Aorta (tissue), 5 donors: ENCODE measurements at regions not wholly inside any gene's neighbourhood (a gene's known extent, or its start where the extent isn't known, plus 50 kb on each side); places are given as distances from the start of the nearest gene placed in this dataset.

Experiments
- ATAC-seq: fragments of 200-7000 bp; cut with Tn5 transposase; one replicate; pipeline ENCODE4 v1.9.1; 2022; ENCODE audit warnings: moderate library complexity; ENCODE audit not compliant: low FRiP score
- DNase-seq, 2 donors: peaks; one replicate each; pipeline ENCODE4 v3.0.0-alpha.2; 2020
- H3K27ac ChIP-seq, 2 donors: one replicate each; pipeline ENCODE4 v1.5.1; 2013; ENCODE audit warnings: low read length in 2 of 2, mild to moderate bottlenecking in 2 of 2, moderate library complexity in 2 of 2, control low read depth in 1 of 2, inconsistent platforms in 1 of 2, low read depth in 1 of 2
- H3K27me3 ChIP-seq, 2 donors: one replicate each; pipeline ENCODE4 v1.6.1; 2013; ENCODE audit warnings: control low read depth in 1 of 2, low read length in 1 of 2, mild to moderate bottlenecking in 1 of 2, moderate library complexity in 1 of 2; ENCODE audit not compliant: insufficient read depth in 2 of 2, control insufficient read depth in 1 of 2
- H3K36me3 ChIP-seq, 2 donors: one replicate each; pipeline ENCODE4 v1.6.1; 2013; ENCODE audit warnings: control low read depth in 1 of 2, low read length in 1 of 2, mild to moderate bottlenecking in 1 of 2; ENCODE audit not compliant: insufficient read depth in 2 of 2, control insufficient read depth in 1 of 2
- H3K4me1 ChIP-seq, 2 donors: one replicate each; pipeline ENCODE4 v1.6.1; 2013; ENCODE audit warnings: low read length in 2 of 2, control low read depth in 1 of 2, mild to moderate bottlenecking in 1 of 2, moderate library complexity in 1 of 2; ENCODE audit not compliant: insufficient read depth in 2 of 2, control insufficient read depth in 1 of 2
- H3K4me3 ChIP-seq, 2 donors: one replicate each; pipeline ENCODE4 v1.5.1; 2013; ENCODE audit warnings: low read length in 2 of 2, control low read depth in 1 of 2, mild to moderate bottlenecking in 1 of 2
- H3K9me3 ChIP-seq: one replicate; pipeline ENCODE4 v1.6.1; 2013; ENCODE audit warnings: mild to moderate bottlenecking, low read length; ENCODE audit not compliant: control insufficient read depth
- WGBS, 2 donors: extraction: QIAGEN DNeasy Blood & Tissue Kit; methylation state at CpG; one replicate each; pipeline ENCODE4 v1.1.7; 2013; 5-methylcytosine and 5-hydroxymethylcytosine counted together
- intact Hi-C, 2 donors: fragments of 100-400 bp; cut with DNase I; formaldehyde crosslinking; loops; one replicate each; pipeline versions ENCODE4 v1.14.2 to v1.15.0; 2022
- donor health status: healthy with polysubstance abuse.
- donor health status: Bipolar disorder and iron deficiency.
- donor health status: DM: no; HTN: no; CAD: no.
- donor health status: DM: no; HTN: no; CAD: no.
- donor health status: DM: yes; HTN: yes; CAD: no.

DNA sequence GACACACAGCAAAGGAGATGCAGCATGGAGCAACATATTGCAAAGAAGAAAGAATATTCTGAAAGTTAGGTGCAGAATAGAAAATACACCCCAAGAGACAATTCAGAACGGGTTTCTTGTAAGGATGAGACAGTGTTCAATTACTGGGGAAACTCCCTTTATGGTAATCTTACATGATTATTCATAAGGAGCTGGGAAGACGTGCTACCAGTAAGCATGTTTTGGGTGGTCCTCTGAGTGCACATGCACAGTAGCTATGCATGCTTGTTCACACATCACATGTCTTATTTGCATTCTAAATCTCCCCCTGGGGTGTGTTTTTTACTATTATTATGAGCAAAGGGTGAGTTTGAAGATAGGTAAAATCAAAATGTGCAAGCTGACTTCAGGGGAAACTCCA, 1448.8 kb downstream of the TECRL start:
- 54 to 55% methylated on average over 2 of the region's 2 CpGs for WGBS, 2 donors
- ATAC-seq (no peak), DNase-seq (no peak)
- intact Hi-C loops, result no loop called here
- Histone ChIP-seq H3K4me1 (no peaks in the 10 kb centered on the region), H3K27ac (no peak overlapping the region), H3K4me3 (no peak overlapping the region), H3K27me3 (no peaks in the 10 kb centered on the region), H3K36me3 (no peaks in the 10 kb centered on the region), H3K9me3 (no peaks in the 10 kb centered on the region)

DNA sequence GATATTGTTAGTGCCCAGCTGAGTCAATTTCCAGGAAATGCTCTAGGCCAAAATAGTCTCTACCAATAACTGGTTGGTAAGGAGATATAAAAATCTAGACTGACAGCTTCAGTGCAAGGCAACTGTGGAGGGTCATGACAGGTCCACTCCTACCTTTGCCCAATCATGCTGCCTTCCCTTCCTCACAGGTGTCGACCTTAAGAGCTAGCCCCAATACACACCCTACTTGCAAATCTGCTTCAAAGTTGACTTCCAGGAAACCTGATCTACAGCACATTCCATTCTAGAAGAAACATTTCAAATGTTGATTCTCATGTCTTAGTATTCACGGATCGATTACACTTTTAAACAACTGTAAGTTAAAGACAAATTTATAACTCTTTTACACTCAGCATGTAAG, 1455.5 kb downstream of the TECRL start:
- no peaks in the 10 kb centered on the region for H3K36me3 ChIP-seq
- intact Hi-C loops, result no loop called here
- no peaks in the 10 kb centered on the region for H3K9me3 ChIP-seq
- WGBS, 2 donors, result 30 to 53% methylated on average over 3 of the region's 3 CpGs
- H3K4me3 ChIP-seq, result no peak overlapping the region
- DNase-seq (no peak), ATAC-seq (no peak)
- no peaks in the 10 kb centered on the region for H3K27me3 ChIP-seq
- H3K4me1 ChIP-seq, result no peaks in the 10 kb centered on the region
- no peak overlapping the region for H3K27ac ChIP-seq

DNA sequence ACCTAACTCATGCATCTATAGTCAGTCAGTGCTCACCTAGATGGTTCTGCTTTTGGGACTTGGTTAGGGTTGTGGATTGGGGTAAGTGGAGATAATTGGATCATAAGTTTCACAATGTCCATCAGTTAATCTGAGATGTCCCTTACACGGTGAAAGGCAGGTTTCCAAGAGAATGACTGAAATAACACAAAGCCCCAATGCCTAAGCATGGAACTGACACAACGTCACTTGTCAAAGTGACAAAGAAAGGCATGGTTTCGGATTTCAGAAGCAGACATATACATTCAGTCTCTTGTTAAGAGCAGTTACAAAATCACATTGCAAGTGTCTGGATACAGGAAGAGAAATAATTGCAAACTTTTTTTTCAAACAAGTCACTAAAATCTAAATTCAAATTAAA, 1456.9 kb downstream of the TECRL start:
- WGBS, 2 donors, result 29 to 36% methylated on average over 3 of the region's 3 CpGs
- Histone ChIP-seq H3K36me3 (no peaks in the 10 kb centered on the region), H3K9me3 (no peaks in the 10 kb centered on the region), H3K27ac (no peak overlapping the region), H3K4me1 (no peaks in the 10 kb centered on the region), H3K4me3 (no peak overlapping the region), H3K27me3 (no peaks in the 10 kb centered on the region)
- DNase-seq, result no peak
- no peak for ATAC-seq
- intact Hi-C loops, result no loop called here

DNA sequence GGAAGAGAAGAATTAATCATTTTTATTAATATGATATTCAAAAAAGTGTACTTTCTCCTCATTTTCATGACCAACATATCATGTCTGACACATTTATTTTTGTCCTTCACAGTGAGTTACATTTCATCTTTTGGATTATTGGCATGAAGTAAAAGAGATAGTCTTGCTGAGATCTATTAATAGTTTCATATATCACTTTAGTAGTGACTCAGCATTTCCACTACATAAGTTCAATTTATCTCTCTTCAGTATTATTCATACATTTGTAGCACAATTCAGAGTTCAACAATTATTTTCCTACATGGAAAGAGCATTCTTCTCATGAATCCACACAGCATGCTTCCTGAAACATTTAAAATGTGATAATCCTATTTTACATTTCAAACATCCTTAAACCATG, 1461.1 kb downstream of the TECRL start:
- Histone ChIP-seq H3K4me3 (no peak overlapping the region), H3K36me3 (no peaks in the 10 kb centered on the region), H3K9me3 (no peaks in the 10 kb centered on the region), H3K4me1 (no peaks in the 10 kb centered on the region), H3K27ac (no peak overlapping the region), H3K27me3 (no peaks in the 10 kb centered on the region)
- ATAC-seq, result no peak
- intact Hi-C loops, result no loop called here
- no peak for DNase-seq

DNA sequence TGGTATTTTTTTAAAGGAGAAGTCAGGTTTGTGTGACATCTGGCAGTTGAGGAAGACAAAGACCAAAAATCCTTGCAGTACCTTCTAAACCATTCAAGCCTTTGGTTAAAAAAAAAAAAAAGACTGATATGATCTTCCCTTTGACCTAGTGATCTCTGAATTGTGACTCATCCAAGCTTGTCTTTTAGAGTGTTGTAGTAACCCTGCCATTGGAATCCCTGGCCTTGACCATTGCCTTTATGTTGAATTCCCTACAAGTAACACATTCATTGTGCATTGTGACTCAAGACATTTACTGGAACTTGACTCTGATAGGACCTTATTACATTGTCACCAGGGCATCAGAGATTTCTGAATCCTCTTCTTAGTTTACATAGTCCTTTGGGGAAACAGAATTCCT, 1469.0 kb downstream of the TECRL start:
- H3K27ac ChIP-seq, result no peak overlapping the region
- no peak for DNase-seq
- H3K27me3 ChIP-seq, result no peaks in the 10 kb centered on the region
- no peaks in the 10 kb centered on the region for H3K36me3 ChIP-seq
- no peaks in the 10 kb centered on the region for H3K4me1 ChIP-seq
- H3K4me3 ChIP-seq, result no peak overlapping the region
- peaks cover 3% of the 10 kb centered on the region for H3K9me3 ChIP-seq
- no peak for ATAC-seq
- intact Hi-C loops, result no loop called here

DNA sequence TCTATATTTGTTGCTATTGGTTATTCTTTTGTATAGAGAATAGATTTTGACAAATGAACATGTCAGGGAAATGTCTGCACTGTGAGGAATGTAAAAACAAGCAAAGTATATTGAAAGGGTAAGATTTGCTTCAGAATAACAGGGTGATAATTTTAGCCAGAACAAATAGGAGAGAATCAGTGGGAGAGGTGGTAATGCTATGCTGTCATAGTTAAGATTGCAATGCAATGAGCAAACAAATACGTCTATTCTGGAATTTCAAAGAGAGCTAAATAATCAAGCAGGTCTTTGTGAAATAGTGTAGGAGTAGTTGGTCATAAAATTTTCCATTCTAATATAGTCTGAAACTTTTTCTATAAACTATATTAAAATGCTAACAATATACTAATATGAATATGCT, 1478.4 kb downstream of the TECRL start:
- no peak for ATAC-seq
- H3K27me3 ChIP-seq, result no peaks in the 10 kb centered on the region
- WGBS, 2 donors, result no CpG with 5 or more reads among the region's 1 CpG

DNA sequence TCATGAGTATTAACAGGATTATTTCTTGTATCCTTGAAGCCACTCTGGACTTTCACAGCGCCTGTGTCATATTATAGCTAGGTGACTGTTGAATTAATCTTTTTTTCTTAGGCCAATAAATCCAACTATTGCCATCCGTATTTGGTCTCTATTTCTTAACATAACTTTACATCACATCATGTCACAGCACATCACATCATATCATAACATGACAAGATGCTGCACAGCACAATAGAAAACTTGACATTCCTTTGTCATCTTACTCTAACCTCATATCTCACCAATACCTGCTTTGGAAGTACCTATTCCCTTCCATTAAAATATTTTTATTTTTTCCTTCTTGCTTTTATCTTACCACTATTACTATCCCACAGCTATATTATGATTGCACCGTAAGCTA, 1480.8 kb downstream of the TECRL start:
- no peaks in the 10 kb centered on the region for H3K9me3 ChIP-seq
- ATAC-seq, result no peak
- H3K36me3 ChIP-seq, result no peaks in the 10 kb centered on the region
- no peak overlapping the region for H3K27ac ChIP-seq
- 50 to 68% methylated on average over 3 of the region's 3 CpGs for WGBS, 2 donors
- H3K4me3 ChIP-seq, result no peak overlapping the region
- intact Hi-C loops, result no loop called here
- H3K4me1 ChIP-seq, result no peaks in the 10 kb centered on the region
- DNase-seq, result no peak
- H3K27me3 ChIP-seq, result no peaks in the 10 kb centered on the region

More for the DNA sequence above, 1478.4 kb downstream of the TECRL start:
- no peaks in the 10 kb centered on the region for H3K36me3 ChIP-seq
- H3K27ac ChIP-seq, result no peak overlapping the region
- intact Hi-C loops, result no loop called here
- no peak overlapping the region for H3K4me3 ChIP-seq
- H3K4me1 ChIP-seq, result no peaks in the 10 kb centered on the region
- no peak for DNase-seq
- H3K9me3 ChIP-seq, result no peaks in the 10 kb centered on the region

DNA sequence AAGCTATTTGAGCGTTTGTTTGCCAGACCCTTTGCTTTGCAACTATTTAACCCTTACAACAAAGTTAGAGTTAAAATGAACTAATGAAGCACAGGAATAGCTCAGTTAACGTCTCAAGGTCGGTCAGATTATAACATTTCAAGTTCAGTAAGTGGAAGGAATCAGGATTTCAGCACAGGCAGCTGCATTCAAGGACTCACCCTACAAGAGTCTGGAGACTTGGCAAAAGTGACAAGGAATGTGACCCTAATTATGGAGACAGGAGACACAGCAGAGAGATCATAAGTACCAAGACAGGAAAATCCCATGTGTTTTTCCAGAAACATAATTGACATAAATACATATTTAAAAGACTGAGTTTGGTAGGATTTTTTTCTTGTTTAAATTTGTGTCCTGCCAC, 1481.7 kb downstream of the TECRL start:
- intact Hi-C loops, result no loop called here
- Histone ChIP-seq H3K27ac (no peak overlapping the region), H3K4me3 (no peak overlapping the region), H3K36me3 (no peaks in the 10 kb centered on the region), H3K27me3 (no peaks in the 10 kb centered on the region), H3K9me3 (no peaks in the 10 kb centered on the region), H3K4me1 (no peaks in the 10 kb centered on the region)
- no peak for DNase-seq
- 53 to 60% methylated on average over 3 of the region's 3 CpGs for WGBS, 2 donors
- no peak for ATAC-seq

DNA sequence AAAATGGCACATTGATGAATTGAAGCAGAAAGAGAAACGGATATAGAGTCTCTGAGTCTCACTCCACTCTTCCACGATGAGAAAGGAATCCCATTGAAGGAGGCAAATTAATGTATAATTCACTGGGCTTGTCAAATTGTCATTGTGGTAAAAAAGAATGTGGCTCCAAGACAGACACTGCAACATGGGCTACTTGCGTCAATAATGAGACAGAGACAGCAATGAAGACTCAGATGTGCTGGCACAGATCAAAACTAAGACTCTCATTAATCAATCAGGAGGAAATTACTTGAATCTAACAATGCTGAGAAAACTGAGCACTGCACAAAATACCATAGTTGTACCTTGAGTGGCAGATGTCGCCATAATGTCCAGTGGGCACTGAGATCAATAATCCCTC, 1485.5 kb downstream of the TECRL start:
- Histone ChIP-seq H3K4me3 (no peak overlapping the region), H3K4me1 (no peaks in the 10 kb centered on the region), H3K27me3 (no peaks in the 10 kb centered on the region), H3K9me3 (peaks cover 2% of the 10 kb centered on the region), H3K27ac (no peak overlapping the region), H3K36me3 (no peaks in the 10 kb centered on the region)
- intact Hi-C loops, result no loop called here
- DNase-seq (no peak), ATAC-seq (no peak)
- WGBS, 2 donors, result 62 to 72% methylated on average over 4 of the region's 4 CpGs

DNA sequence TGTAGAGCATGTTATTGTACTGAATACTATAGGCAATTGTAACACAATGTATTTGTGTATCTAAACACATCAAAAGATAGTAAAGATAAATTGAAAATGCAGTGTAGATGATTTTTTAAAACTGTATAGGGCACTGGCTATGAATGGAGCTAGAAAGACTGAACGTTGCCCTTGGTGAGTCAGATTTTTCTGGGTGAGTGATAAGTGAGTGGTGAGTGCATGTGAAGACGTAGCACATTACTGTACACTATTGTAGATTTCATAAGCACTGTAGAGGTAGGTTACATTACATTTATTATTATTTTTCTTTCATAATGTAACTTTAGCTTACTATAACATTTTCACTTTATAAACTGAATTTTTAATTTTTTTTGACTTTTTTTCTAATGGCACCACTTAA, 1491.6 kb downstream of the TECRL start:
- WGBS, 2 donors, result 56 to 59% methylated on average over 2 of the region's 2 CpGs
- DNase-seq, result no peak
- Histone ChIP-seq H3K4me3 (no peak overlapping the region), H3K27ac (no peak overlapping the region), H3K4me1 (no peaks in the 10 kb centered on the region), H3K27me3 (no peaks in the 10 kb centered on the region), H3K9me3 (peaks cover 2% of the 10 kb centered on the region), H3K36me3 (no peaks in the 10 kb centered on the region)
- intact Hi-C loops, result no loop called here
- ATAC-seq, result no peak
